ENCODE measurements at regions not wholly inside any gene's neighbourhood (a gene's known extent, or its start where the extent isn't known, plus 50 kb on each side); places are given as distances from the start of the nearest gene placed in this dataset.

GRCh38 chr2:62361964-62362363, 144.0 kb downstream of the TMEM17 start:
- no peaks in the 10 kb centered on the region for H3K4me1 ChIP-seq (ENCODE audit: low read length)
- no peaks in the 10 kb centered on the region for H3K9me2 ChIP-seq (replicated peaks; ENCODE audit: insufficient read depth, low read length)
- H3K27me3 ChIP-seq (ENCODE audit: low read length): no peaks in the 10 kb centered on the region
- H3K4me3 ChIP-seq (ENCODE audit: low read length): no peak overlapping the region
- DNase-seq: no peak
- no peaks in the 10 kb centered on the region for H3K36me3 ChIP-seq (ENCODE audit: insufficient read depth, low read length)
- H3K4me2 ChIP-seq (ENCODE audit: low read depth, low read length, poor library complexity, severe bottlenecking): no peak overlapping the region
- H3K9me3 ChIP-seq (ENCODE audit: low read length): no peaks in the 10 kb centered on the region
- no peaks in the 10 kb centered on the region for H4K20me1 ChIP-seq (ENCODE audit: insufficient read depth, low read depth, low read length)
- no peak overlapping the region for H3K27ac ChIP-seq (ENCODE audit: low read length)
- no peak overlapping the region for H2AFZ ChIP-seq (ENCODE audit: low read length)
- H3K79me2 ChIP-seq (ENCODE audit: low read length): no peaks in the 10 kb centered on the region
- no peak overlapping the region for H3K9ac ChIP-seq (ENCODE audit: low read length)

- Histone ChIP-seq H2AFZ (ENCODE audit: low read length) (no peak overlapping the region), H3K27me3 (ENCODE audit: low read length) (no peaks in the 10 kb centered on the region), H3K36me3 (ENCODE audit: insufficient read depth, low read length) (no peaks in the 10 kb centered on the region), H3K4me3 (ENCODE audit: low read length) (no peak overlapping the region), H3K27ac (ENCODE audit: low read length) (no peak overlapping the region), H3K9me3 (ENCODE audit: low read length) (no peaks in the 10 kb centered on the region), H3K9ac (ENCODE audit: low read length) (no peak overlapping the region), H3K4me2 (ENCODE audit: low read depth, low read length, poor library complexity, severe bottlenecking) (no peak overlapping the region), H3K9me2 (replicated peaks; ENCODE audit: insufficient read depth, low read length) (no peaks in the 10 kb centered on the region), H3K79me2 (ENCODE audit: low read length) (no peaks in the 10 kb centered on the region), H4K20me1 (ENCODE audit: insufficient read depth, low read depth, low read length) (no peaks in the 10 kb centered on the region), H3K4me1 (ENCODE audit: low read length) (no peaks in the 10 kb centered on the region)
- no peak for DNase-seq
These were observed 151.0 kb downstream of the TMEM17 start for GRCh38 chr2:62354771-62355561.

GRCh38 chr2:62352031-62352430, 154.0 kb downstream of the TMEM17 start:
- Histone ChIP-seq H3K79me2 (ENCODE audit: low read length) (no peaks in the 10 kb centered on the region), H3K4me1 (ENCODE audit: low read length) (no peaks in the 10 kb centered on the region), H3K4me2 (ENCODE audit: low read depth, low read length, poor library complexity, severe bottlenecking) (no peak overlapping the region), H4K20me1 (ENCODE audit: insufficient read depth, low read depth, low read length) (no peaks in the 10 kb centered on the region), H3K9ac (ENCODE audit: low read length) (no peak overlapping the region), H3K27me3 (ENCODE audit: low read length) (no peaks in the 10 kb centered on the region), H3K27ac (ENCODE audit: low read length) (no peak overlapping the region), H3K9me2 (replicated peaks; ENCODE audit: insufficient read depth, low read length) (no peaks in the 10 kb centered on the region), H3K4me3 (ENCODE audit: low read length) (no peak overlapping the region), H3K9me3 (ENCODE audit: low read length) (no peaks in the 10 kb centered on the region), H3K36me3 (ENCODE audit: insufficient read depth, low read length) (no peaks in the 10 kb centered on the region), H2AFZ (ENCODE audit: low read length) (no peak overlapping the region)
- DNase-seq: no peak

- H2AFZ ChIP-seq (ENCODE audit: low read length): no peak overlapping the region
- no peaks in the 10 kb centered on the region for H3K9me2 ChIP-seq (replicated peaks; ENCODE audit: insufficient read depth, low read length)
- no peak overlapping the region for H3K27ac ChIP-seq (ENCODE audit: low read length)
These were observed 153.9 kb downstream of the B3GNT2 start for GRCh38 chr2:62349788-62350187.

GRCh38 chr2:62348700-62349099, 152.8 kb downstream of the B3GNT2 start:
- Histone ChIP-seq H3K9me3 (ENCODE audit: low read length) (no peaks in the 10 kb centered on the region), H4K20me1 (ENCODE audit: insufficient read depth, low read depth, low read length) (no peaks in the 10 kb centered on the region), H3K4me1 (ENCODE audit: low read length) (no peaks in the 10 kb centered on the region), H3K36me3 (ENCODE audit: insufficient read depth, low read length) (no peaks in the 10 kb centered on the region), H3K4me2 (ENCODE audit: low read depth, low read length, poor library complexity, severe bottlenecking) (no peak overlapping the region), H3K27me3 (ENCODE audit: low read length) (no peaks in the 10 kb centered on the region), H3K27ac (ENCODE audit: low read length) (no peak overlapping the region), H3K79me2 (ENCODE audit: low read length) (no peaks in the 10 kb centered on the region), H3K9ac (ENCODE audit: low read length) (no peak overlapping the region), H3K4me3 (ENCODE audit: low read length) (no peak overlapping the region), H2AFZ (ENCODE audit: low read length) (no peak overlapping the region), H3K9me2 (replicated peaks; ENCODE audit: insufficient read depth, low read length) (no peaks in the 10 kb centered on the region)
- no peak for DNase-seq

More at GRCh38 chr2:62349788-62350187, 153.9 kb downstream of the B3GNT2 start:
- no peaks in the 10 kb centered on the region for H3K27me3 ChIP-seq (ENCODE audit: low read length)
- H3K9me3 ChIP-seq (ENCODE audit: low read length): no peaks in the 10 kb centered on the region
- no peak overlapping the region for H3K4me2 ChIP-seq (ENCODE audit: low read depth, low read length, poor library complexity, severe bottlenecking)
- H3K36me3 ChIP-seq (ENCODE audit: insufficient read depth, low read length): no peaks in the 10 kb centered on the region
- DNase-seq: no peak
- H3K4me1 ChIP-seq (ENCODE audit: low read length): no peaks in the 10 kb centered on the region
- no peaks in the 10 kb centered on the region for H4K20me1 ChIP-seq (ENCODE audit: insufficient read depth, low read depth, low read length)
- H3K4me3 ChIP-seq (ENCODE audit: low read length): no peak overlapping the region
- no peaks in the 10 kb centered on the region for H3K79me2 ChIP-seq (ENCODE audit: low read length)
- no peak overlapping the region for H3K9ac ChIP-seq (ENCODE audit: low read length)

GRCh38 chr2:62347563-62348270, 151.8 kb downstream of the B3GNT2 start:
- Histone ChIP-seq H3K9me3 (ENCODE audit: low read length) (no peaks in the 10 kb centered on the region), H3K4me2 (ENCODE audit: low read depth, low read length, poor library complexity, severe bottlenecking) (no peak overlapping the region), H3K36me3 (ENCODE audit: insufficient read depth, low read length) (no peaks in the 10 kb centered on the region), H3K27ac (ENCODE audit: low read length) (no peak overlapping the region), H2AFZ (ENCODE audit: low read length) (no peak overlapping the region; the same call in 1 of the 2 replicates), H4K20me1 (ENCODE audit: insufficient read depth, low read depth, low read length) (no peaks in the 10 kb centered on the region), H3K27me3 (ENCODE audit: low read length) (no peaks in the 10 kb centered on the region), H3K9ac (ENCODE audit: low read length) (no peak overlapping the region), H3K4me3 (ENCODE audit: low read length) (no peak overlapping the region), H3K4me1 (ENCODE audit: low read length) (no peaks in the 10 kb centered on the region), H3K79me2 (ENCODE audit: low read length) (no peaks in the 10 kb centered on the region), H3K9me2 (replicated peaks; ENCODE audit: insufficient read depth, low read length) (no peaks in the 10 kb centered on the region)
- no peak for DNase-seq

GRCh38 chr2:62344472-62344871, 148.6 kb downstream of the B3GNT2 start:
- no peaks in the 10 kb centered on the region for H4K20me1 ChIP-seq (ENCODE audit: insufficient read depth, low read depth, low read length)
- no peak overlapping the region for H2AFZ ChIP-seq (ENCODE audit: low read length)
- no peak overlapping the region for H3K9ac ChIP-seq (ENCODE audit: low read length)
- no peaks in the 10 kb centered on the region for H3K9me3 ChIP-seq (ENCODE audit: low read length)
- no peak for DNase-seq
- H3K4me1 ChIP-seq (ENCODE audit: low read length): no peaks in the 10 kb centered on the region
- H3K27me3 ChIP-seq (ENCODE audit: low read length): no peaks in the 10 kb centered on the region
- H3K27ac ChIP-seq (ENCODE audit: low read length): no peak overlapping the region
- no peaks in the 10 kb centered on the region for H3K36me3 ChIP-seq (ENCODE audit: insufficient read depth, low read length)
- H3K4me2 ChIP-seq (ENCODE audit: low read depth, low read length, poor library complexity, severe bottlenecking): no peak overlapping the region
- H3K79me2 ChIP-seq (ENCODE audit: low read length): no peaks in the 10 kb centered on the region
- no peaks in the 10 kb centered on the region for H3K9me2 ChIP-seq (replicated peaks; ENCODE audit: insufficient read depth, low read length)
- no peak overlapping the region for H3K4me3 ChIP-seq (ENCODE audit: low read length)

- DNase-seq: no peak
- no peak overlapping the region for H3K27ac ChIP-seq (ENCODE audit: low read length)
- no peak overlapping the region for H3K4me2 ChIP-seq (ENCODE audit: low read depth, low read length, poor library complexity, severe bottlenecking)
- no peaks in the 10 kb centered on the region for H3K9me2 ChIP-seq (replicated peaks; ENCODE audit: insufficient read depth, low read length)
- no peaks in the 10 kb centered on the region for H3K27me3 ChIP-seq (ENCODE audit: low read length)
- no peak overlapping the region for H3K4me3 ChIP-seq (ENCODE audit: low read length)
- no peaks in the 10 kb centered on the region for H3K79me2 ChIP-seq (ENCODE audit: low read length)
- H2AFZ ChIP-seq (ENCODE audit: low read length): no peak overlapping the region
- H3K36me3 ChIP-seq (ENCODE audit: insufficient read depth, low read length): no peaks in the 10 kb centered on the region
- no peak overlapping the region for H3K9ac ChIP-seq (ENCODE audit: low read length)
- H4K20me1 ChIP-seq (ENCODE audit: insufficient read depth, low read depth, low read length): no peaks in the 10 kb centered on the region
- no peaks in the 10 kb centered on the region for H3K4me1 ChIP-seq (ENCODE audit: low read length)
- H3K9me3 ChIP-seq (ENCODE audit: low read length): no peaks in the 10 kb centered on the region
These were observed 147.9 kb downstream of the B3GNT2 start for GRCh38 chr2:62343636-62344337.

Data from Karpas-422 (cell line).